Mesothelial cell of epicardium (in vitro differentiated cells): ENCODE measurements at regions not wholly inside any gene's neighbourhood (a gene's known extent, or its start where the extent isn't known, plus 50 kb on each side); places are given as distances from the start of the nearest gene placed in this dataset.

ENCODE experiments used
- DNase-seq, 2 experiments: peaks; one replicate each; pipeline ENCODE4 v3.0.0; 2021; ENCODE audit warnings: low spot score in 2 of 2; ENCODE audit not compliant: unreplicated experiment in 2 of 2
- H3K27ac Mint-ChIP-seq: 2 replicates; pipeline ENCODE4 v1.8.0; 2021; ENCODE audit warnings: mixed read lengths
- H3K27me3 Mint-ChIP-seq: 2 replicates; pipeline ENCODE4 v1.8.0; 2021; ENCODE audit warnings: low read depth, mixed read lengths
- H3K36me3 Mint-ChIP-seq: 2 replicates; pipeline ENCODE4 v1.8.0; 2021; ENCODE audit warnings: mixed read lengths
- H3K4me1 Mint-ChIP-seq: 2 replicates; pipeline ENCODE4 v1.8.0; 2021; ENCODE audit warnings: mixed read lengths
- H3K4me3 Mint-ChIP-seq: 2 replicates; pipeline ENCODE4 v1.8.0; 2021; ENCODE audit warnings: mild to moderate bottlenecking, moderate library complexity, mixed read lengths
- H3K9me3 Mint-ChIP-seq: 2 replicates; pipeline ENCODE4 v1.8.0; 2021; ENCODE audit warnings: mixed read lengths
- CTCF ChIP-seq: fragments of 200-600 bp; sonication (generic); IDR thresholded peaks from one replicate; pipeline ENCODE4 v1.5.0; 2021; ENCODE audit warnings: antibody characterized with exemption; ENCODE audit not compliant: unreplicated experiment

- H3K27ac Mint-ChIP-seq, result peak overlapping the region; percentile 45
- no peak for TF ChIP-seq CTCF
- no peak overlapping the region for H3K4me3 Mint-ChIP-seq
- DNase-seq, result no peak
- H3K27me3 Mint-ChIP-seq, result peaks cover 4% of the 10 kb centered on the region
- peaks cover 5% of the 10 kb centered on the region for H3K9me3 Mint-ChIP-seq
- H3K36me3 Mint-ChIP-seq, result no peaks in the 10 kb centered on the region
- H3K4me1 Mint-ChIP-seq, result peaks cover 34% of the 10 kb centered on the region
Measured at GRCh38 chr2:6525475-6525964, 340.2 kb downstream of the CMPK2 start.

GRCh38 chr2:6526093-6526824, 339.4 kb downstream of the CMPK2 start:
- H3K4me1 Mint-ChIP-seq, result peaks cover 34% of the 10 kb centered on the region
- TF ChIP-seq CTCF, result peak; percentile 65
- DNase-seq, result no peak
- H3K36me3 Mint-ChIP-seq, result no peaks in the 10 kb centered on the region
- H3K27me3 Mint-ChIP-seq, result peaks cover 4% of the 10 kb centered on the region
- peak overlapping the region; percentile 37 for H3K27ac Mint-ChIP-seq
- no peak overlapping the region for H3K4me3 Mint-ChIP-seq
- peaks cover 7% of the 10 kb centered on the region for H3K9me3 Mint-ChIP-seq

- peaks cover 24% of the 10 kb centered on the region for H3K4me1 Mint-ChIP-seq
- peaks cover 7% of the 10 kb centered on the region for H3K9me3 Mint-ChIP-seq
Measured at GRCh38 chr2:6531304-6531703, 334.4 kb downstream of the CMPK2 start.

GRCh38 chr2:6535572-6535971, 330.1 kb downstream of the CMPK2 start:
- peak overlapping the region; percentile 40 for H3K27ac Mint-ChIP-seq
- H3K4me3 Mint-ChIP-seq, result no peak overlapping the region
- peaks cover 2% of the 10 kb centered on the region for H3K9me3 Mint-ChIP-seq
- peaks cover 2% of the 10 kb centered on the region for H3K36me3 Mint-ChIP-seq
- H3K4me1 Mint-ChIP-seq, result peaks cover 28% of the 10 kb centered on the region
- TF ChIP-seq CTCF, result no peak
- no peaks in the 10 kb centered on the region for H3K27me3 Mint-ChIP-seq
- DNase-seq, result no peak

More at GRCh38 chr2:6531304-6531703, 334.4 kb downstream of the CMPK2 start:
- DNase-seq, result no peak
- Mint-ChIP-seq H3K27me3 (peaks cover 4% of the 10 kb centered on the region), H3K36me3 (no peaks in the 10 kb centered on the region), H3K27ac (no peak overlapping the region), H3K4me3 (no peak overlapping the region)
- TF ChIP-seq CTCF, result no peak

GRCh38 chr2:6538607-6539006, 327.1 kb downstream of the CMPK2 start:
- no peak overlapping the region for H3K4me3 Mint-ChIP-seq
- no peaks in the 10 kb centered on the region for H3K9me3 Mint-ChIP-seq
- no peak for DNase-seq
- H3K27ac Mint-ChIP-seq, result no peak overlapping the region
- TF ChIP-seq CTCF, result no peak
- H3K4me1 Mint-ChIP-seq, result peaks cover 28% of the 10 kb centered on the region
- no peaks in the 10 kb centered on the region for H3K27me3 Mint-ChIP-seq
- H3K36me3 Mint-ChIP-seq, result peaks cover 2% of the 10 kb centered on the region
